Peyer's patch (tissue), 4 donors: ENCODE measurements at regions not wholly inside any gene's neighbourhood (a gene's known extent, or its start where the extent isn't known, plus 50 kb on each side); places are given as distances from the start of the nearest gene placed in this dataset.

Experiments
- POLR2A ChIP-seq, 2 donors: fragments of 450-650 bp; IDR thresholded peaks; one replicate each; pipeline ENCODE4 v1.5.1; 2017; ENCODE audit warnings: antibody characterized with exemption in 2 of 2, mild to moderate bottlenecking in 2 of 2, moderate library complexity in 2 of 2
- TF ChIP-seq, protein P1 (sequence below), 6 experiments: fragments of 450-650 bp in 4 of 6; fragments of 200-600 bp in 2 of 6; sonication (generic) in 1 of 6; IDR thresholded peaks; one replicate each; pipeline ENCODE4 v1.5.1; 2017 to 2019; ENCODE audit warnings: antibody characterized with exemption in 6 of 6, mild to moderate bottlenecking in 3 of 6, moderate library complexity in 1 of 6

DNA sequence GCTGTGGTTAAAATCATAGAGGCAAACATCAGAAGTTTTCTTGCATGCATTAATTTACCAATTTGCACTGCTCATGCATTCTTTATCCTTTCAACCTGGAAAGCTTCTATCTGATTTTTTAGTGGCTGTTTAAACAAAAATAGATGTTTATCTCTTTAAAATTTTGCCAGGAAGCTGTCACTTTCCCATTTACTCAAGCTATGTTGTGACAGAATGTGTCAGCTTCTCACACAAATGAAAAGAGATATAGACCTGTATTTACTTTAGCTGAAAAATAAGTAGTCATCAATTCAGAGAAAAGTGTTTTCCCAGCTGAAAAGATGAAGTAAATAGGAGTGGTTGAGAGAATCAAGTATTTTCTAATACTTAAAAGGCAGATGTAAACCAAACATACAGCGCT, 872.8 kb downstream of the DACH1 start:
- TF ChIP-seq, protein P1, sequence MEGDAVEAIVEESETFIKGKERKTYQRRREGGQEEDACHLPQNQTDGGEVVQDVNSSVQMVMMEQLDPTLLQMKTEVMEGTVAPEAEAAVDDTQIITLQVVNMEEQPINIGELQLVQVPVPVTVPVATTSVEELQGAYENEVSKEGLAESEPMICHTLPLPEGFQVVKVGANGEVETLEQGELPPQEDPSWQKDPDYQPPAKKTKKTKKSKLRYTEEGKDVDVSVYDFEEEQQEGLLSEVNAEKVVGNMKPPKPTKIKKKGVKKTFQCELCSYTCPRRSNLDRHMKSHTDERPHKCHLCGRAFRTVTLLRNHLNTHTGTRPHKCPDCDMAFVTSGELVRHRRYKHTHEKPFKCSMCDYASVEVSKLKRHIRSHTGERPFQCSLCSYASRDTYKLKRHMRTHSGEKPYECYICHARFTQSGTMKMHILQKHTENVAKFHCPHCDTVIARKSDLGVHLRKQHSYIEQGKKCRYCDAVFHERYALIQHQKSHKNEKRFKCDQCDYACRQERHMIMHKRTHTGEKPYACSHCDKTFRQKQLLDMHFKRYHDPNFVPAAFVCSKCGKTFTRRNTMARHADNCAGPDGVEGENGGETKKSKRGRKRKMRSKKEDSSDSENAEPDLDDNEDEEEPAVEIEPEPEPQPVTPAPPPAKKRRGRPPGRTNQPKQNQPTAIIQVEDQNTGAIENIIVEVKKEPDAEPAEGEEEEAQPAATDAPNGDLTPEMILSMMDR (IDR thresholded peaks at IDR 0.05): no peak
- TF ChIP-seq POLR2A (IDR thresholded peaks at IDR 0.05): no peak
